Heart left ventricle (tissue), 16 donors: ENCODE measurements at regions not wholly inside any gene's neighbourhood (a gene's known extent, or its start where the extent isn't known, plus 50 kb on each side); places are given as distances from the start of the nearest gene placed in this dataset.
"Not testable (repeated sequence)": the region's sequence is repeated elsewhere in the genome, so short reads cannot be mapped to it uniquely, and the experiment has no call there.

Experiments
- ATAC-seq, 4 donors: fragments of 200-7000 bp; cut with Tn5 transposase; one replicate each; pipeline ENCODE4 v1.9.1; 2020 to 2022; ENCODE audit warnings: moderate library complexity in 4 of 4, mild to moderate bottlenecking in 3 of 4, moderate number of reproducible peaks in 1 of 4
- DNase-seq, 5 donors: peaks; one replicate each; pipeline ENCODE4 v3.0.0-alpha.2; 2020
- H3K27ac ChIP-seq, 12 donors: fragments of 200-600 bp; sonication (generic) in 4 of 12; one replicate each; pipeline versions ENCODE4 v1.5.0 to v1.8.0; 2016 to 2022; ENCODE audit warnings: mild to moderate bottlenecking in 2 of 12
- H3K27me3 ChIP-seq, 9 donors: fragments of 200-600 bp; sonication (generic) in 2 of 9; one replicate each; pipeline versions ENCODE4 v1.5.1 to v1.8.0; 2016 to 2022; ENCODE audit warnings: mild to moderate bottlenecking in 3 of 9
- H3K36me3 ChIP-seq, 9 donors: fragments of 200-600 bp; sonication (generic) in 2 of 9; one replicate each; pipeline versions ENCODE4 v1.5.0 to v1.8.0; 2018 to 2022; ENCODE audit warnings: mild to moderate bottlenecking in 2 of 9
- H3K4me1 ChIP-seq, 12 donors: fragments of 200-600 bp; sonication (generic) in 4 of 12; one replicate each; pipeline versions ENCODE4 v1.5.0 to v1.8.0; 2016 to 2022; ENCODE audit warnings: mild to moderate bottlenecking in 3 of 12
- H3K4me3 ChIP-seq, 12 donors: fragments of 200-600 bp; sonication (generic) in 4 of 12; one replicate each; pipeline versions ENCODE4 v1.5.0 to v1.8.0; 2017 to 2022; ENCODE audit warnings: mild to moderate bottlenecking in 9 of 12, moderate library complexity in 4 of 12
- H3K9me3 ChIP-seq, 12 donors: fragments of 200-600 bp; sonication (generic) in 4 of 12; one replicate each; pipeline versions ENCODE4 v1.5.0 to v1.8.0; 2016 to 2022; ENCODE audit warnings: mild to moderate bottlenecking in 1 of 12
- POLR2A ChIP-seq, 2 donors: fragments of 450-650 bp; IDR thresholded peaks; one replicate each; pipeline ENCODE4 v1.6.1; 2017; ENCODE audit warnings: antibody characterized with exemption in 2 of 2, mild to moderate bottlenecking in 2 of 2, moderate library complexity in 2 of 2
- WGBS, 4 donors: extraction: QIAGEN DNeasy Blood & Tissue Kit in 2 of 4; methylation state at CpG; one replicate each; pipeline versions ENCODE4 v1.1.5 to v1.1.7; 2013 to 2018; 5-methylcytosine and 5-hydroxymethylcytosine counted together
- intact Hi-C, 10 donors: fragments of 100-400 bp; cut with DNase I; formaldehyde crosslinking; loops; one replicate each; pipeline versions ENCODE4 v1.11.1 to v1.14.2; 2022
- TF ChIP-seq, protein P1 (sequence below), 12 donors: fragments of 200-600 bp; sonication (generic) in 4 of 12; IDR thresholded peaks; one replicate each; pipeline versions ENCODE4 v1.5.0 to v1.8.0; 2018 to 2022; ENCODE audit warnings: antibody characterized with exemption in 12 of 12, mild to moderate bottlenecking in 5 of 12
- donor health status: ischemic (EF 13 %, LVEDD 7.1; RV severe dilation, severe dysfunction).
- donor health status: healthy with polysubstance abuse.
- donor health status: DM: no; HTN: yes; CAD: no.
- donor health status: DM: no; HTN: no; CAD: no.
- donor health status: ischemic (EF 25% LVEDD 6.9; RV normal size, moderate dysfunction).
- donor health status: ischemic (EF 25% LVEDD 5.7; RV mildly dilated, moderate dysfunction).
- donor health status: healthy.
- donor health status: DM: yes; HTN: yes; CAD: no.
- donor health status: ischemic (EF 35%, LVEDD 5.7; RV mildly dilated, moderate dysfunction).
- donor health status: nonischemic (EF 11% LVEDD 7.7; RV severe dilation, severe dysfunction).
- donor health status: DM: yes; HTN: yes; CAD: no.
- donor health status: PGD.
- donor health status: ischemic (EF 29% LVEDD 5.4; RV normal size, mild dysfunction).
- donor health status: nonischemic (EF 23%, LVEDD 6.1; RV moderate dilation, normal function).

DNA sequence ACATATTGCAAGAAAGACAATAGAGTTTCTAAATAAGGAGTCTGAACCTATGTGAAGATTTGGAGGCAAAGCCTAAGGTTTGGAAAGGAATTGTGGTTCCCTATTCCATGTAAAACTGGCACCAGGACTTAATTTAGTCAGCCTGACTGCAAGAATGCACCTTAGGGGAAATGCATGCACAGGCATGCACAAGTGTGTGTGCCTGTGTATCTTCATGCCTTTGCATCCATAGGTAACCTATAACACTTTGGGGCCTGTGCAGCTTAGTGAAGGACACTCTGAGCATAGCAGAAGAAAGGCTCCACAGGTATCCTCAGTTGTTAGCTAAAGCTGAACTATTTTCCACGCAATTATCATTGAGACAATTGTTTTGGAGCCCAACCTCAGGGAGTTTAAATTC lies 73.4 kb downstream of the RPRM start:
- TF ChIP-seq POLR2A (IDR thresholded peaks at IDR 0.05): no peak
- TF ChIP-seq, protein P1, sequence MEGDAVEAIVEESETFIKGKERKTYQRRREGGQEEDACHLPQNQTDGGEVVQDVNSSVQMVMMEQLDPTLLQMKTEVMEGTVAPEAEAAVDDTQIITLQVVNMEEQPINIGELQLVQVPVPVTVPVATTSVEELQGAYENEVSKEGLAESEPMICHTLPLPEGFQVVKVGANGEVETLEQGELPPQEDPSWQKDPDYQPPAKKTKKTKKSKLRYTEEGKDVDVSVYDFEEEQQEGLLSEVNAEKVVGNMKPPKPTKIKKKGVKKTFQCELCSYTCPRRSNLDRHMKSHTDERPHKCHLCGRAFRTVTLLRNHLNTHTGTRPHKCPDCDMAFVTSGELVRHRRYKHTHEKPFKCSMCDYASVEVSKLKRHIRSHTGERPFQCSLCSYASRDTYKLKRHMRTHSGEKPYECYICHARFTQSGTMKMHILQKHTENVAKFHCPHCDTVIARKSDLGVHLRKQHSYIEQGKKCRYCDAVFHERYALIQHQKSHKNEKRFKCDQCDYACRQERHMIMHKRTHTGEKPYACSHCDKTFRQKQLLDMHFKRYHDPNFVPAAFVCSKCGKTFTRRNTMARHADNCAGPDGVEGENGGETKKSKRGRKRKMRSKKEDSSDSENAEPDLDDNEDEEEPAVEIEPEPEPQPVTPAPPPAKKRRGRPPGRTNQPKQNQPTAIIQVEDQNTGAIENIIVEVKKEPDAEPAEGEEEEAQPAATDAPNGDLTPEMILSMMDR (IDR thresholded peaks at IDR 0.05): no peak
- Histone ChIP-seq H3K4me1 (no peaks in the 10 kb centered on the region), H3K36me3 (no peaks in the 10 kb centered on the region), H3K27me3 (peaks cover 0 to 7% (median 0%) of the 10 kb centered on the region in 9 donors), H3K4me3 (no peak overlapping the region), H3K27ac (no peak overlapping the region), H3K9me3 (no peaks in the 10 kb centered on the region)
- ATAC-seq (no peak), DNase-seq (no peak)
- WGBS, 4 donors: 73 to 79% (median 74%) methylated on average over 1 of the region's 1 CpG
- intact Hi-C loops: no loop called here

DNA sequence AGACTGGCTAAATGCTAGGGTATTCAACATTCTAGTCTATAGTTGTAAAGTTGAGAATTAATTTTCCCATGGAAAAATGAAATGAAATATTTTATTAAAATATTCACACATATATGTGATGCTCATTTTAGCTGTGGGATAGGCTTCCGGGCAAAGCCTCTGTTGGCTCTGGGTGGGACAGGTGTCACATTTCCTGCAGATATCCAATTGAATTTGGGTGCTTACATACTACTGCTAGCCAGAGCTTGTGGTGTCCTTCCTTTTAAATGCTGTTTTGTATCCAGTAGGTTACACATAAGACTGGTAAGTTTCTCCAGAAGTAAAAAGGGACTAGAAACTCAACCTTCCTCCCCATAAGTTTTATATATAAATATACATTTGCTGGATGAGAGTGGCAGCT lies 73.8 kb downstream of the RPRM start:
- WGBS, 4 donors: 42 to 69% (median 64%) methylated on average over 1 of the region's 1 CpG
- no peak for ATAC-seq

DNA sequence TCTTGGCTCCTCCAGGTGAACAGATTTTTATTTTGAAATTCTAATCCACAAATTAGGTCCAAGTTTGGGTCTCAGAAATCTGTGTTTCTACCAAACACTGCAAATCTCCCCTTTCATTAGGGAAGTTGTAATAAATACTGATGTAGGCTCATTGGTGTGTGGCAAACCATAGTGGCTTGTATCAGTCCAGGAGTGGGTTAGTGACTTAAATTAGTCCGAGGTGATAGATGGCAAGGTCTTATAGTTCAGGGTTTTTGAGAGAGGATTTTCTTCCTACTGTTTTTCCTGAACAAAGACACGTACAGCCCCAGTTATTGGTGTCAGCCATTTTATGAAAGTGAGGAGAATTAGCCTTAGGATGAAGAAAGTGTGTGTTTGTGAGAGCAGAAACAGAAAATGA lies 74.6 kb downstream of the RPRM start:
- no peak overlapping the region for H3K4me3 ChIP-seq
- intact Hi-C loops: no loop called here
- ATAC-seq: no peak
- H3K27ac ChIP-seq: no peak overlapping the region
- H3K36me3 ChIP-seq: no peaks in the 10 kb centered on the region
- no peaks in the 10 kb centered on the region for H3K9me3 ChIP-seq
- 71 to 77% (median 73%) methylated on average over 2 of the region's 2 CpGs for WGBS, 4 donors
- H3K4me1 ChIP-seq: no peaks in the 10 kb centered on the region
- TF ChIP-seq, protein P1 (IDR thresholded peaks at IDR 0.05): no peak
- TF ChIP-seq POLR2A (IDR thresholded peaks at IDR 0.05): no peak
- peaks cover 0 to 7% (median 0%) of the 10 kb centered on the region in 9 donors for H3K27me3 ChIP-seq
- DNase-seq: no peak

More for the DNA sequence above, 73.8 kb downstream of the RPRM start:
- H3K9me3 ChIP-seq: no peaks in the 10 kb centered on the region
- peaks cover 0 to 7% (median 0%) of the 10 kb centered on the region in 9 donors for H3K27me3 ChIP-seq
- no peak for DNase-seq
- no peak overlapping the region for H3K4me3 ChIP-seq
- no peak overlapping the region for H3K27ac ChIP-seq
- no peaks in the 10 kb centered on the region for H3K4me1 ChIP-seq
- no peaks in the 10 kb centered on the region for H3K36me3 ChIP-seq
- TF ChIP-seq, protein P1 (IDR thresholded peaks at IDR 0.05): no peak
- no peak for TF ChIP-seq POLR2A (IDR thresholded peaks at IDR 0.05)
- intact Hi-C loops: no loop called here

DNA sequence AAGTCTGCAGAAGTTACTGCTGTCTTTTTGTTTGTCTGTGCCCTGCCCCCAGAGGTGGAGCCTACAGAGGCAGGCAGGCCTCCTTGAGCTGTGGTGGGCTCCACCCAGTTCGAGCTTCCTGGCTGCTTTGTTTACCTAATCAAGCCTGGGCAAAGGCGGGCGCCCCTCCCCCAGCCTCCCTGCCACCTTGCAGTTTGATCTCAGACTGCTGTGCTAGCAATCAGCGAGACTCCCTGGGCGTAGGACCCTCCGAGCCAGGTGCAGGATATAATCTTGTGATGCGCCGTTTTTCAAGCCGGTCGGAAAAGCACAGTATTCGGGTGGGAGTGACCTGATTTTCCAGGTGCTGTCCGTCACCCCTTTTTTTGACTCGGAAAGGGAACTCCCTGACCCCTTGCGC lies 75.2 kb downstream of the RPRM start:
- H3K27ac ChIP-seq, intact Hi-C loops, H3K27me3 ChIP-seq, H3K4me1 ChIP-seq, DNase-seq, H3K4me3 ChIP-seq, H3K36me3 ChIP-seq, ATAC-seq, H3K9me3 ChIP-seq: not testable (repeated sequence)
- 73 to 74% (median 73%) methylated on average over 14 of the region's 14 CpGs; no CpG with 5 or more reads in 1 of the 4 donors for WGBS, 4 donors

DNA sequence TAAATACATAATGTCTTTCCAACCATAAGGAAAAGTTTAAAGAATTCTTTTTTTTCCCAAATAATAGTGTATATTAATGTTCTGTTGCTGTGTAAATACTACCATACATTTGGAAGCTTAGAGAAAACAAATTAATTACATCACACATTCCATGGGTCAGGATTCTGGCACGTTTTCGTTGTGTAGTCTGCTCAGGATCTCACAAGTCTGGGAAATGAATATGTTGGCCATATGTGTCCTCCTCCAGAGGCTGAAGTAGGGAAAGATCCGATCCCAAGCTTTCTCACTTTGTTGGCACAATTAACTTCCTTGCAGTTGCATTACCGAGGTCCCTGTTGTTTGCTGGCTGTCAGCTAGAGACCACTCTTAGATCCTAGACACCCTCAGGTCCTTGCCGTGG lies 83.9 kb downstream of the RPRM start:
- WGBS, 4 donors: 68 to 80% (median 75%) methylated on average over 5 of the region's 5 CpGs
- intact Hi-C loops: no loop called here
- DNase-seq (no peak), ATAC-seq (no peak)
- no peaks in the 10 kb centered on the region for H3K27me3 ChIP-seq
- H3K4me3 ChIP-seq: no peak overlapping the region
- H3K4me1 ChIP-seq: no peaks in the 10 kb centered on the region
- H3K9me3 ChIP-seq: peaks cover 0 to 7% (median 0%) of the 10 kb centered on the region in 12 donors
- no peaks in the 10 kb centered on the region for H3K36me3 ChIP-seq
- no peak for TF ChIP-seq POLR2A (IDR thresholded peaks at IDR 0.05)
- TF ChIP-seq, protein P1 (IDR thresholded peaks at IDR 0.05): no peak
- no peak overlapping the region for H3K27ac ChIP-seq
